Suprapubic skin (tissue), 3 donors: ENCODE measurements at regions not wholly inside any gene's neighbourhood (a gene's known extent, or its start where the extent isn't known, plus 50 kb on each side); places are given as distances from the start of the nearest gene placed in this dataset.

Experiments
- CTCF ChIP-seq, 2 donors: fragments of 200-600 bp in 1 of 2; fragments of 450-650 bp in 1 of 2; sonication (generic) in 1 of 2; IDR thresholded peaks; one replicate each; pipeline ENCODE4 v1.5.1; 2016 to 2019; ENCODE audit warnings: antibody characterized with exemption in 2 of 2, mild to moderate bottlenecking in 1 of 2, moderate library complexity in 1 of 2
- POLR2AphosphoS5 ChIP-seq, 3 donors: sonication (generic); formaldehyde crosslinking; IDR thresholded peaks; one replicate each; pipeline ENCODE4 v1.6.1; 2017; ENCODE audit warnings: antibody characterized with exemption in 3 of 3

- TF ChIP-seq CTCF (IDR thresholded peaks at IDR 0.05) = no peak
- TF ChIP-seq POLR2AphosphoS5 (IDR thresholded peaks at IDR 0.05) = no peak
Observed at GRCh38 chr9:74333384-74334032, 163.6 kb upstream of the RORB start.
